Keratinocyte (primary cell): ENCODE measurements at regions not wholly inside any gene's neighbourhood (a gene's known extent, or its start where the extent isn't known, plus 50 kb on each side); places are given as distances from the start of the nearest gene placed in this dataset.

ENCODE experiments used
- CTCF ChIP-seq, 3 experiments: IDR thresholded peaks in 1 of 3; conservative IDR thresholded peaks in 1 of 3; optimal IDR thresholded peaks in 1 of 3; 2 replicates in 2 of 3; 3 replicates in 1 of 3; pipeline versions ENCODE3 to v1.5.1; 2011; ENCODE audit warnings: low read length in 3 of 3, mild to moderate bottlenecking in 3 of 3, moderate library complexity in 2 of 3, control low read depth in 1 of 3, inconsistent platforms in 1 of 3; ENCODE audit not compliant: insufficient read depth in 2 of 3; ENCODE audit errors: extremely low read depth in 1 of 3
- EZH2 ChIP-seq: IDR thresholded peaks from one replicate; pipeline ENCODE4 v1.6.1; 2012; ENCODE audit warnings: inconsistent platforms, mild to moderate bottlenecking, low read length, moderate library complexity

- TF ChIP-seq CTCF (optimal IDR thresholded peaks at IDR 0.05 in 1 of 3, IDR thresholded peaks at IDR 0.05 in 1 of 3, conservative IDR thresholded peaks at IDR 0.05 in 1 of 3; ENCODE audit: extremely low read depth in 1 of 3, insufficient read depth in 2 of 3, low read length in 3 of 3) (no peak), EZH2 (no peak)
Measured at GRCh38 chr1:208581209-208581608, 337.0 kb upstream of the PLXNA2 start.
